CD4-positive, CD25-positive, alpha-beta regulatory T cell (primary cell): ENCODE measurements at regions not wholly inside any gene's neighbourhood (a gene's known extent, or its start where the extent isn't known, plus 50 kb on each side); places are given as distances from the start of the nearest gene placed in this dataset.

Experiments used
- ATAC-seq, 2 donors: fragments of 150-1000 bp; cut with Tn5 transposase; one replicate each; pipeline ENCODE4 v1.10.0; 2021; ENCODE audit warnings: low read depth in 2 of 2, moderate number of reproducible peaks in 2 of 2, moderate library complexity in 1 of 2
- DNase-seq, 3 donors: peaks; one replicate each; pipeline versions ENCODE4 v3.0.0 to v3.0.0-alpha.2; 2012 to 2022; ENCODE audit warnings: mixed read lengths in 1 of 3
- H3K27ac ChIP-seq: one replicate; pipeline ENCODE4 v1.7.0; 2013; ENCODE audit warnings: mild to moderate bottlenecking, low read length; ENCODE audit not compliant: insufficient read depth, poor library complexity, severe bottlenecking
- H3K27me3 ChIP-seq: one replicate; pipeline ENCODE4 v1.7.0; 2013; ENCODE audit warnings: low read length; ENCODE audit not compliant: control insufficient read depth, insufficient read depth
- H3K36me3 ChIP-seq: one replicate; pipeline ENCODE4 v1.7.0; 2013; ENCODE audit warnings: mild to moderate bottlenecking, low read length, moderate library complexity; ENCODE audit not compliant: control insufficient read depth, insufficient read depth
- H3K4me1 ChIP-seq: 2 replicates; pipeline ENCODE4 v1.7.0; 2013; ENCODE audit warnings: mild to moderate bottlenecking, low read length; ENCODE audit not compliant: insufficient read depth, control insufficient read depth, poor library complexity, severe bottlenecking
- H3K4me3 ChIP-seq: one replicate; pipeline ENCODE4 v1.7.0; 2013; ENCODE audit warnings: low read depth, mild to moderate bottlenecking, low read length, moderate library complexity
- H3K9me3 ChIP-seq, 2 experiments: 1 replicate in 1 of 2; 2 replicates in 1 of 2; pipeline ENCODE4 v1.7.0; 2013; ENCODE audit warnings: low read length in 2 of 2, mild to moderate bottlenecking in 1 of 2, moderate library complexity in 1 of 2; ENCODE audit not compliant: control insufficient read depth in 2 of 2
- H3K27ac Mint-ChIP-seq, 3 donors: one replicate each; pipeline ENCODE4 v1.8.0; 2020 to 2022; ENCODE audit warnings: mild to moderate bottlenecking in 3 of 3, mixed read lengths in 3 of 3, moderate library complexity in 2 of 3
- H3K27me3 Mint-ChIP-seq: one replicate; pipeline ENCODE4 v1.8.0; 2022; ENCODE audit warnings: mild to moderate bottlenecking, mixed read lengths
- H3K36me3 Mint-ChIP-seq: one replicate; pipeline ENCODE4 v1.8.0; 2020; ENCODE audit warnings: mixed read lengths
- H3K4me1 Mint-ChIP-seq, 4 donors: one replicate each; pipeline ENCODE4 v1.8.0; 2020 to 2022; ENCODE audit warnings: mixed read lengths in 4 of 4, mild to moderate bottlenecking in 1 of 4
- H3K4me3 Mint-ChIP-seq, 4 donors: one replicate each; pipeline ENCODE4 v1.8.0; 2020 to 2022; ENCODE audit warnings: mild to moderate bottlenecking in 4 of 4, mixed read lengths in 4 of 4, moderate library complexity in 3 of 4
- H3K9me3 Mint-ChIP-seq, 7 donors: one replicate each; pipeline ENCODE4 v1.8.0; 2020 to 2022; ENCODE audit warnings: mixed read lengths in 7 of 7, mild to moderate bottlenecking in 3 of 7, moderate library complexity in 2 of 7

DNA sequence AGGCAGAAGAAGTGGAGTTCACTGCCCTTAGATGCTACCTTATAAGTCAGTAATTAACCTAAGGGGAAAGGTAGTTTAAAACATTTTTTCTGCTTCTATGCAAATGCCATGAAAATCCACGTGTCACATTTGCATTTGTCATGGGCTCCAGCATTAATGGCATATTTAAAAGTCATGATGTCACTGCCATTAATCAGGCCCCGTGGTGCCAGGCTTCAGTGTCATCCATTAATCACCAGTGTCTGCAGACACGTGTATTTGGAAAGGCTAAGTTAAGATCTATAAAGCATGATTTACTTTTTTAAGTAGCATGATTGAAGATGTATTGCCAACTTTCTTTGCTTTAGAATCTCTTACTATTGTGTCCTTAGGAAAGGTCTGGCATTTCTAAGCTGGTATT is 857.8 kb downstream of the TUSC7 start:
- no peak for ATAC-seq
- Mint-ChIP-seq H3K27me3 (no peaks in the 10 kb centered on the region), H3K9me3 (peaks cover 1 to 20% (median 5%) of the 10 kb centered on the region in 7 donors), H3K4me3 (no peak overlapping the region), H3K4me1 (no peaks in the 10 kb centered on the region), H3K36me3 (no peaks in the 10 kb centered on the region), H3K27ac (no peak overlapping the region)
- DNase-seq = no peak
- Histone ChIP-seq H3K36me3 (no peaks in the 10 kb centered on the region), H3K4me3 (no peak overlapping the region), H3K9me3 (no peaks in the 10 kb centered on the region), H3K4me1 (no peaks in the 10 kb centered on the region), H3K27me3 (no peaks in the 10 kb centered on the region), H3K27ac (no peak overlapping the region)

- Histone ChIP-seq H3K4me3 (no peak overlapping the region), H3K27me3 (no peaks in the 10 kb centered on the region), H3K27ac (no peak overlapping the region), H3K36me3 (no peaks in the 10 kb centered on the region), H3K4me1 (no peaks in the 10 kb centered on the region), H3K9me3 (no peaks in the 10 kb centered on the region)
- H3K27me3 Mint-ChIP-seq = no peaks in the 10 kb centered on the region
- H3K4me1 Mint-ChIP-seq = no peaks in the 10 kb centered on the region
- H3K9me3 Mint-ChIP-seq = peaks cover 0 to 19% (median 8%) of the 10 kb centered on the region in 7 donors
- no peak overlapping the region for H3K27ac Mint-ChIP-seq
- H3K36me3 Mint-ChIP-seq = no peaks in the 10 kb centered on the region
- no peak overlapping the region for H3K4me3 Mint-ChIP-seq
- DNase-seq (no peak), ATAC-seq (no peak)
Observed at GRCh38 chr3:117567906-117568305, 858.3 kb downstream of the TUSC7 start.

GRCh38 chr3:117572786-117573185 is 863.2 kb downstream of the TUSC7 start:
- no peak for DNase-seq
- Mint-ChIP-seq H3K4me1 (no peaks in the 10 kb centered on the region), H3K9me3 (peaks cover 0 to 12% (median 5%) of the 10 kb centered on the region in 7 donors), H3K27ac (no peak overlapping the region), H3K27me3 (no peaks in the 10 kb centered on the region), H3K4me3 (no peak overlapping the region), H3K36me3 (no peaks in the 10 kb centered on the region)
- Histone ChIP-seq H3K9me3 (no peaks in the 10 kb centered on the region), H3K4me1 (no peaks in the 10 kb centered on the region), H3K36me3 (no peaks in the 10 kb centered on the region), H3K4me3 (no peak overlapping the region), H3K27me3 (no peaks in the 10 kb centered on the region), H3K27ac (no peak overlapping the region)
- no peak for ATAC-seq

DNA sequence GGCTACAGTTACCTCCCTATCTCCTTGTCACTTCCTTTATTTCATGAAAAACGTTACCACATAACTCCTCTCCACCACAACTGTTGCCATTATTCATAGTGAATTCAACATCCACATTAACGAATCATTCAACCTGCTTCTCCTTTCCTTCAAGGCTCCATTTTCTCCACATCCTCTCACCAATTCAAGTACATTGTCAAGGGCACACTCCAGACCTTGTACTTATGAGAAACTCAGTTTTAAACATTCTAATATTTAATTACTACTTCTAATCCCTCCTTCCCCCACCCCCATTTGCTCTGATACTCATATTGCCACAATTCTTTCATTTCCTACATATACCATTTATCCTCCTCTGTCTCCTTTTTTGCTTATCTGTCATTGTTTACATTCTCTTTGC is 871.2 kb downstream of the TUSC7 start:
- Histone ChIP-seq H3K4me1 (no peaks in the 10 kb centered on the region), H3K27ac (no peak overlapping the region), H3K36me3 (no peaks in the 10 kb centered on the region), H3K9me3 (peaks cover 0 to 4% of the 10 kb centered on the region in 2 experiments), H3K27me3 (no peaks in the 10 kb centered on the region), H3K4me3 (no peak overlapping the region)
- no peak for DNase-seq
- peaks cover 0 to 15% (median 7%) of the 10 kb centered on the region in 7 donors for H3K9me3 Mint-ChIP-seq
- ATAC-seq = no peak
- H3K4me1 Mint-ChIP-seq = no peaks in the 10 kb centered on the region
- H3K36me3 Mint-ChIP-seq = no peaks in the 10 kb centered on the region
- no peak overlapping the region for H3K4me3 Mint-ChIP-seq
- no peaks in the 10 kb centered on the region for H3K27me3 Mint-ChIP-seq
- no peak overlapping the region for H3K27ac Mint-ChIP-seq

DNA sequence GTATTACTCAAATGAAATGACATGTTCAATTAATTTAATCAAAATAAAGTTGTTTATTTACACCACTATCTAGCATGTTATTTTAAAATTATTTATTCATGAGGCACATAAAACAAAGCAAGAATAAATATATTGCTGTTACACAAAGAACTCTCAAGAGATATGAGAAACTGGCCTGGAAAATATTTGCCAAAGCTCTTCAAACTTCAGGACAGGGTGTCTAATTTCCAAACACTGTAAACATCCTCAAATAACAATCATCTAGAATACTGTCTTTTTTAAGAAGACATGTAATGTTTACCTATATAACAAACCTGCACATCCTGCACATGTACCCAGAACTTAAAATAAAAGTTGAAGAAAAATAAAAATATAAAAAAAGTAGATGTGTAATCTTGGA is 876.6 kb downstream of the TUSC7 start:
- H3K4me1 Mint-ChIP-seq = no peaks in the 10 kb centered on the region
- ATAC-seq (no peak), DNase-seq (no peak)
- no peak overlapping the region for H3K4me3 Mint-ChIP-seq
- H3K27ac Mint-ChIP-seq = no peak overlapping the region
- Histone ChIP-seq H3K27me3 (no peaks in the 10 kb centered on the region), H3K27ac (no peak overlapping the region), H3K4me3 (no peak overlapping the region), H3K36me3 (no peaks in the 10 kb centered on the region), H3K4me1 (no peaks in the 10 kb centered on the region), H3K9me3 (peaks cover 0 to 4% of the 10 kb centered on the region in 2 experiments)
- H3K36me3 Mint-ChIP-seq = no peaks in the 10 kb centered on the region
- peaks cover 0 to 10% (median 5%) of the 10 kb centered on the region in 7 donors for H3K9me3 Mint-ChIP-seq
- no peaks in the 10 kb centered on the region for H3K27me3 Mint-ChIP-seq

GRCh38 chr3:117587416-117587815 is 877.8 kb downstream of the TUSC7 start:
- H3K4me1 ChIP-seq = no peaks in the 10 kb centered on the region
- no peaks in the 10 kb centered on the region for H3K36me3 ChIP-seq
- peaks cover 0 to 4% of the 10 kb centered on the region in 2 experiments for H3K9me3 ChIP-seq
- no peaks in the 10 kb centered on the region for H3K27me3 ChIP-seq
- Mint-ChIP-seq H3K4me1 (no peaks in the 10 kb centered on the region), H3K27me3 (no peaks in the 10 kb centered on the region), H3K36me3 (no peaks in the 10 kb centered on the region), H3K9me3 (peaks cover 2 to 12% (median 8%) of the 10 kb centered on the region in 7 donors), H3K27ac (no peak overlapping the region), H3K4me3 (no peak overlapping the region)
- H3K4me3 ChIP-seq = no peak overlapping the region
- ATAC-seq (no peak), DNase-seq (no peak)
- no peak overlapping the region for H3K27ac ChIP-seq

- Mint-ChIP-seq H3K9me3 (peaks cover 0 to 12% (median 4%) of the 10 kb centered on the region in 7 donors), H3K4me1 (no peaks in the 10 kb centered on the region), H3K36me3 (no peaks in the 10 kb centered on the region), H3K27ac (peak overlapping the region in 1 of 3 donors; percentile 52), H3K27me3 (no peaks in the 10 kb centered on the region), H3K4me3 (no peak overlapping the region)
- Histone ChIP-seq H3K4me3 (no peak overlapping the region), H3K36me3 (no peaks in the 10 kb centered on the region), H3K9me3 (peaks cover 0 to 4% of the 10 kb centered on the region in 2 experiments), H3K27ac (no peak overlapping the region), H3K4me1 (no peaks in the 10 kb centered on the region), H3K27me3 (no peaks in the 10 kb centered on the region)
- DNase-seq (no peak), ATAC-seq (no peak)
Observed at GRCh38 chr3:117589454-117589853, 879.9 kb downstream of the TUSC7 start.

GRCh38 chr3:117595615-117596014 is 886.0 kb downstream of the TUSC7 start:
- H3K4me1 Mint-ChIP-seq = no peaks in the 10 kb centered on the region
- no peak for ATAC-seq
- H3K27ac Mint-ChIP-seq = no peak overlapping the region

More at GRCh38 chr3:117595615-117596014, 886.0 kb downstream of the TUSC7 start:
- Histone ChIP-seq H3K9me3 (no peaks in the 10 kb centered on the region), H3K27me3 (no peaks in the 10 kb centered on the region), H3K27ac (no peak overlapping the region), H3K4me1 (no peaks in the 10 kb centered on the region), H3K36me3 (no peaks in the 10 kb centered on the region), H3K4me3 (no peak overlapping the region)
- no peak for DNase-seq
- Mint-ChIP-seq H3K27me3 (no peaks in the 10 kb centered on the region), H3K36me3 (no peaks in the 10 kb centered on the region), H3K9me3 (peaks cover 0 to 16% (median 10%) of the 10 kb centered on the region in 7 donors), H3K4me3 (no peak overlapping the region)
